Limb (tissue), 2 donors: ENCODE measurements at regions not wholly inside any gene's neighbourhood (a gene's known extent, or its start where the extent isn't known, plus 50 kb on each side); places are given as distances from the start of the nearest gene placed in this dataset.

ENCODE experiments used
- DNase-seq, 2 donors: peaks; one replicate each; pipeline ENCODE4 v3.0.0-alpha.2; 2016; ENCODE audit errors: extremely low spot score in 2 of 2

- no peak for DNase-seq
These were observed 165.6 kb upstream of the TMCC3 start for GRCh38 chr12:94815958-94816357.

- DNase-seq = no peak
These were observed 165.1 kb upstream of the TMCC3 start for GRCh38 chr12:94815450-94815849.

GRCh38 chr12:94813314-94813713, 163.0 kb upstream of the TMCC3 start:
- DNase-seq = no peak

DNA sequence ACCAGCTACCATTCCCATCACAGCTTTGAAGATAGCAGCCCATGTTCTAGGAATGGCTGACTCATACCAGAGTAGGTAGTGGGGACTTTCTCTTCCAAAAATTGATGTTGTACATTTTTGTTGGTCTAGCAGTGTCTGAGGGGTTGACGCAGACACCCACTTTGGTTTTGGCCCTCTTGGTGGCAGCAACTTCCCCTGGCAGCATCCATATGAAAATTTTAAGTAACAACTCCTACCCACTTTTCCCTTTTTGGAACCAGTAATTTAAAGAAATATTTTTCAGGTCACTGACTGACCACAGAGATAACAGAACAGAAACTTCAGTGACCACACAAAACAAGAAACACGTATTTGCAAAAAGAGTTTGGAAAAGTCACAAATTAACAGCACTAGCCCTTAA, 162.0 kb upstream of the TMCC3 start:
- no peak for DNase-seq

- no peak for DNase-seq
These were observed 161.3 kb upstream of the TMCC3 start for GRCh38 chr12:94811611-94812010.

DNA sequence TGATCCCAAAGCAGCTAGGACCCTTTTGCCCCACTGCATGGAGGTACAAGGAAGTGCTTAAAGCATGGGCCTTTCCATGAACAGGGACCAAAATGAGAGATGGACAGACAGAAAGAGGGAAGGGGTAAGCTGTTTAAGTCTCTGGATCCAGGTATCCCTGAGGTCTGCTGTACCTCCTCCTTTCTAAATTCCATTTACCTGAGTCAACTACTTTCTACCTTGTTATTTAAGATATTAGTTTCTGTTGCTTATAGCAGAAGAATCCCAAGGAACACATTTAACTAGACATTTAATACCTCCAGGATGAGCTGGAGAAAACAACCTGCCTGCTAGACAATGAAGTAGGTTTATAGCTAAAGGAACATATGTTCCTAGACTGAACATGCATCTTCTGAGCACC, 157.6 kb upstream of the TMCC3 start:
- DNase-seq = no peak

GRCh38 chr12:94806617-94807016, 156.3 kb upstream of the TMCC3 start:
- DNase-seq = no peak

- peak in 1 of 2 donors; percentile 27 for DNase-seq
These were observed 155.6 kb upstream of the TMCC3 start for GRCh38 chr12:94805749-94806529.

DNA sequence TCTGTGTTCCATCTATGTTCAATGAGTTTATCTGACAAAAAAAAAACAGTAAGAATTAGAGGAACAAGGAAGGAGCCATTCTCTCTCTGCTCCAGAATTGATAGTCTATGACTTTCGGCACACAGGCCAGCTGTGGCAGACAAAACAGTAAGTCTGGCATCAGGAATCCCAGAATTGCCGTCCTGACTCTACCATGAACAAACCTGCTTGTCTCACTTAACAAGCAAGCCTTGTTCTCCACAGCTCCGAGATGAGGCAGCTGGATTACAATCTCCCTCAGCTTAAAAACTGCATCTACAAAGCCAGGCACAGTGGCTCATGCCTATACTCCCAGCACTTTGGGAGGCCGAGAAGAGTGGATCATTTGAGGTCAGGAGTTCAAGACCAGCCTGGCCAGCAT, 153.6 kb upstream of the TMCC3 start:
- no peak for DNase-seq

GRCh38 chr12:94802796-94803195, 152.4 kb upstream of the TMCC3 start:
- DNase-seq = no peak

GRCh38 chr12:94801745-94802144, 151.4 kb upstream of the TMCC3 start:
- no peak for DNase-seq

- DNase-seq = no peak
These were observed 148.8 kb upstream of the TMCC3 start for GRCh38 chr12:94799136-94799535.

- DNase-seq = no peak
These were observed 147.8 kb upstream of the TMCC3 start for GRCh38 chr12:94798113-94798512.

- peak in 1 of 2 donors; percentile 37 for DNase-seq
These were observed 145.2 kb upstream of the TMCC3 start for GRCh38 chr12:94795520-94795919.

DNA sequence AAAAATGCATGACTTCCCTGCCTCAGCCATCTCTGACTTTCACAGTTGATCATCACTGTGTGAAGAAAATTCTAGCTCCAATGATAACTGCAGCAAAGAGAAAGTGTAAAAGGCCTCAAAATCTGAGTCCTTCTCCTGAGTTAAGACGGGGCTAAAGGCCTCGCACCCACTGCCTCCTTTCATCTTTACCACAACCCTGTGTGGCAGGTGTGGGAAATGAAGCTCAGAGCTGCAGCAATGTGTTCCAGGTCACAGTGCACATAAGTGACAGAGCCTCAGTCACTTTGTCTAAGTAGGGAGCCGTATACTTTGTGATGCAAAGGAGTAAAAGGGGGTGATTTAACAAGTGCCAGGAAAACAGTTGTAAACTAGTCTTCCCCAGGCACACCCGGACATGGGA, 144.7 kb upstream of the TMCC3 start:
- no peak for DNase-seq

GRCh38 chr12:94793191-94793595, 142.8 kb upstream of the TMCC3 start:
- DNase-seq = no peak

DNA sequence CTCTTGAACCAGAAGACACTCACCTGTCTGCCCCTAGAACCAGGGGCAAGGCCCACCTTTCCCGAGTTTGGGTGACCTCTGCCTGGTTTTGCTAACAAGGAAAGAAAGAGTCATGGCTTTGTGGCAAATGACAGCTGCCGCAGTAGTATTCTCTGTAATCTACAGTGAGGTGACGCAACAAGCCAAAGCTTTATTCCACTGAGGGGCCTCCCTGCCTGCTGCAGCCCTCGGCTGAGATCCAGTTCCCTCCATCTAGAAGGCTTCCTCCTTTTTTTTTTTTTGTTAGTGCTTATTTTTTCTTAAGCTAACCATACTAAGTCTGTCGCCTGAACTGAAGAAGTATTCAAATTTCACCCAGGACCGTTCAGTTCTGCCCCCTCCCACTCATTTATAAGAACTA, 142.3 kb upstream of the TMCC3 start:
- DNase-seq = peak in 1 of 2 donors; percentile 39

DNA sequence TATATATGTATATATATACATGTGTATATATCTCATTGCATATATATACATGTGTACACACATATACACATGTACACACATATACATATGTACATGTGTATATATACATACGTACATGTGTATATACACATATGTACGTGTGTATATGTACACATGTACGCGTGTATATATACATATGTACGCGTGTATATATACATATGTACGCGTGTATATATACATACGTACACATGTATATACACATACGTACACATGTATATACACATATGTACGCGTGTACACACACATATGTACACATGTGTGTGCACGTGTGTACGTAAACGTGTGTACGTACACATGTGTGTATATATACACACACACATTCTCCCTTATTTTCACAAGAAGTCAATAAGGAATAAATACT, 141.6 kb upstream of the TMCC3 start:
- no peak for DNase-seq

- no peak for DNase-seq
These were observed 140.5 kb upstream of the TMCC3 start for GRCh38 chr12:94790825-94791224.

- no peak for DNase-seq
These were observed 140.0 kb upstream of the TMCC3 start for GRCh38 chr12:94790370-94790769.

DNA sequence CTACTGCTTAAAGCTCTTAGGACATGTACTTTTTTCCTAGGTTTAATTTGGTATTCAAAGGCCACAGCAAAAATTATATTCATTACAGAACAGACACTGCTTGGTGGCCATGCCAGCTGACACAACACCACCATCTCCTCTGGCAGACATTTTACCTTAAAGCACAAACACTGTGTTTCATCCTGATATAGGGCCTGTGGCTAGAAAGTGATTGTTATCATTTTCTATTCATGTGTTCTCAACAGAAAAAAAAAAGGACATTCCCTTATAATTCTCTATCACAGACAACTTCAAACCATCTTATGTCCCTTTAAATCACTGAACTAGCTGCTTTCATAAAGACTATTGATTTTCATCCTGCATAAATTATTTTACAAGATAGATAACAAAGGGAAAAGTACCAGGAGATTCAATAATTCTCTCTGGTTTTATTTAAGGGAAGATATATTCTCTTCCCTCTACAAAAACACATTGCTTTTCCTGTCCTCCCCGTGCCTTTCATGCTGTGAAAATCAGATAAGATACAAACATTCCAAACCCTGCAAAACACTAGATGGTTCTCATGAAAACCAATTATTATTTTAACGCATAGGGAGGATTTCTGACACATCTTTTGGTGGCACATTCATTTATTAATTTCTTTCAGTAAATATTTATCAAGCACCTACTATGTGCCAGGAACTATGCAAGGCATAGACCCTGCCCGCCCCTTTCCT, 139.3 kb upstream of the TMCC3 start:
- DNase-seq = no peak

GRCh38 chr12:94788298-94788697, 137.9 kb upstream of the TMCC3 start:
- no peak for DNase-seq

GRCh38 chr12:94786906-94787305, 136.5 kb upstream of the TMCC3 start:
- no peak for DNase-seq
